ENCODE measurements at regions not wholly inside any gene's neighbourhood (a gene's known extent, or its start where the extent isn't known, plus 50 kb on each side); places are given as distances from the start of the nearest gene placed in this dataset.

GRCh38 chr5:14971873-14972272, 100.3 kb upstream of the ANKH start:
- no peak for TF ChIP-seq POLR2A (IDR thresholded peaks at IDR 0.05; ENCODE audit: low read length)
- TF ChIP-seq GATA1 (IDR thresholded peaks at IDR 0.05; ENCODE audit: low read depth, low read length), result no peak
